Activated naive CD4-positive, alpha-beta T cell treated with anti-CD3 and anti-CD28 coated beads for 36 hours (primary cell): ENCODE measurements at regions not wholly inside any gene's neighbourhood (a gene's known extent, or its start where the extent isn't known, plus 50 kb on each side); places are given as distances from the start of the nearest gene placed in this dataset.

Source experiments
- CTCF ChIA-PET: fragments of 350-600 bp; sonication (Branson Sonifier 250); formaldehyde crosslinking; loops from one replicate; lab custom pipeline; 2021; ENCODE audit warnings: antibody characterized with exemption; lab: Charles Lee
- DNase-seq: peaks from one replicate; pipeline ENCODE4 v3.0.0-alpha.2; 2020
- H3K27ac Mint-ChIP-seq: one replicate; pipeline ENCODE4 v1.8.0; 2021; ENCODE audit warnings: mild to moderate bottlenecking, mixed read lengths
- H3K27me3 Mint-ChIP-seq: one replicate; pipeline ENCODE4 v1.8.0; 2021; ENCODE audit warnings: low read depth, mixed read lengths
- H3K36me3 Mint-ChIP-seq: one replicate; pipeline ENCODE4 v1.8.0; 2021; ENCODE audit warnings: low read depth, mixed read lengths
- H3K4me1 Mint-ChIP-seq: one replicate; pipeline ENCODE4 v1.8.0; 2021; ENCODE audit warnings: low read depth, mixed read lengths
- H3K4me3 Mint-ChIP-seq: one replicate; pipeline ENCODE4 v1.8.0; 2021; ENCODE audit warnings: mild to moderate bottlenecking, moderate library complexity, mixed read lengths
- H3K9me3 Mint-ChIP-seq: one replicate; pipeline ENCODE4 v1.8.0; 2021; ENCODE audit warnings: mixed read lengths
- intact Hi-C: fragments of 100-400 bp; cut with micrococcal nuclease; formaldehyde crosslinking; loops from one replicate; pipeline ENCODE4 v1.15.1; 2023

- Mint-ChIP-seq H3K27ac (no peak overlapping the region), H3K4me3 (no peak overlapping the region), H3K36me3 (peaks cover 1% of the 10 kb centered on the region), H3K9me3 (peaks cover 3% of the 10 kb centered on the region), H3K4me1 (no peaks in the 10 kb centered on the region), H3K27me3 (no peaks in the 10 kb centered on the region)
- CTCF ChIA-PET, result no interaction called here
- intact Hi-C loops, result no loop called here
- no peak for DNase-seq
Observed at GRCh38 chrX:39704590-39704989, 393.2 kb downstream of the BCOR start.

- no peak overlapping the region for H3K27ac Mint-ChIP-seq
- peaks cover 3% of the 10 kb centered on the region for H3K9me3 Mint-ChIP-seq
- no peaks in the 10 kb centered on the region for H3K27me3 Mint-ChIP-seq
- intact Hi-C loops, result no loop called here
- DNase-seq, result no peak
- CTCF ChIA-PET, result interaction anchor here (0.7 kb wide), 1 partner anchor 364 kb away, joined by 3 read pairs; no protein-coding TSS in a partner anchor
- H3K36me3 Mint-ChIP-seq, result peaks cover 1% of the 10 kb centered on the region
- H3K4me3 Mint-ChIP-seq, result no peak overlapping the region
- no peaks in the 10 kb centered on the region for H3K4me1 Mint-ChIP-seq
Observed at GRCh38 chrX:39705290-39705689, 392.5 kb downstream of the BCOR start.

GRCh38 chrX:39709364-39709763 is 388.4 kb downstream of the BCOR start:
- Mint-ChIP-seq H3K4me1 (no peaks in the 10 kb centered on the region), H3K27ac (no peak overlapping the region), H3K27me3 (no peaks in the 10 kb centered on the region), H3K9me3 (peaks cover 3% of the 10 kb centered on the region), H3K36me3 (peaks cover 1% of the 10 kb centered on the region), H3K4me3 (no peak overlapping the region)
- CTCF ChIA-PET, result no interaction called here
- DNase-seq, result no peak
- intact Hi-C loops, result no loop called here

GRCh38 chrX:39709812-39710211 is 387.9 kb downstream of the BCOR start:
- H3K9me3 Mint-ChIP-seq, result peaks cover 3% of the 10 kb centered on the region
- H3K4me3 Mint-ChIP-seq, result no peak overlapping the region
- peaks cover 1% of the 10 kb centered on the region for H3K36me3 Mint-ChIP-seq
- intact Hi-C loops, result no loop called here
- H3K27ac Mint-ChIP-seq, result no peak overlapping the region
- H3K4me1 Mint-ChIP-seq, result no peaks in the 10 kb centered on the region
- DNase-seq, result no peak
- CTCF ChIA-PET, result no interaction called here
- H3K27me3 Mint-ChIP-seq, result no peaks in the 10 kb centered on the region

- H3K27ac Mint-ChIP-seq, result no peak overlapping the region
- H3K4me1 Mint-ChIP-seq, result no peaks in the 10 kb centered on the region
- CTCF ChIA-PET, result no interaction called here
- DNase-seq, result no peak
- H3K4me3 Mint-ChIP-seq, result no peak overlapping the region
- H3K9me3 Mint-ChIP-seq, result peaks cover 3% of the 10 kb centered on the region
- peaks cover 1% of the 10 kb centered on the region for H3K36me3 Mint-ChIP-seq
- no peaks in the 10 kb centered on the region for H3K27me3 Mint-ChIP-seq
- intact Hi-C loops, result no loop called here
Observed at GRCh38 chrX:39710776-39711175, 387.0 kb downstream of the BCOR start.

GRCh38 chrX:39714471-39714870 is 383.3 kb downstream of the BCOR start:
- no peak overlapping the region for H3K27ac Mint-ChIP-seq
- no peaks in the 10 kb centered on the region for H3K36me3 Mint-ChIP-seq
- intact Hi-C loops, result no loop called here
- H3K4me1 Mint-ChIP-seq, result no peaks in the 10 kb centered on the region
- CTCF ChIA-PET, result no interaction called here
- H3K27me3 Mint-ChIP-seq, result no peaks in the 10 kb centered on the region
- DNase-seq, result no peak
- H3K4me3 Mint-ChIP-seq, result no peak overlapping the region
- peaks cover under 1% of the 10 kb centered on the region for H3K9me3 Mint-ChIP-seq

- intact Hi-C loops, result no loop called here
- H3K9me3 Mint-ChIP-seq, result no peaks in the 10 kb centered on the region
- CTCF ChIA-PET, result no interaction called here
- H3K27ac Mint-ChIP-seq, result no peak overlapping the region
- H3K27me3 Mint-ChIP-seq, result no peaks in the 10 kb centered on the region
- no peaks in the 10 kb centered on the region for H3K4me1 Mint-ChIP-seq
- H3K4me3 Mint-ChIP-seq, result no peak overlapping the region
- no peaks in the 10 kb centered on the region for H3K36me3 Mint-ChIP-seq
- DNase-seq, result no peak
Observed at GRCh38 chrX:39716401-39716800, 381.4 kb downstream of the BCOR start.

GRCh38 chrX:39716802-39717540 is 380.8 kb downstream of the BCOR start:
- no peaks in the 10 kb centered on the region for H3K36me3 Mint-ChIP-seq
- CTCF ChIA-PET, result no interaction called here
- intact Hi-C loops, result no loop called here
- H3K27ac Mint-ChIP-seq, result no peak overlapping the region
- no peaks in the 10 kb centered on the region for H3K9me3 Mint-ChIP-seq
- no peaks in the 10 kb centered on the region for H3K27me3 Mint-ChIP-seq
- DNase-seq, result no peak
- H3K4me3 Mint-ChIP-seq, result no peak overlapping the region
- H3K4me1 Mint-ChIP-seq, result no peaks in the 10 kb centered on the region

GRCh38 chrX:39718981-39719380 is 378.8 kb downstream of the BCOR start:
- CTCF ChIA-PET, result no interaction called here
- Mint-ChIP-seq H3K4me1 (no peaks in the 10 kb centered on the region), H3K4me3 (no peak overlapping the region), H3K36me3 (no peaks in the 10 kb centered on the region), H3K27me3 (no peaks in the 10 kb centered on the region), H3K9me3 (no peaks in the 10 kb centered on the region), H3K27ac (no peak overlapping the region)
- no peak for DNase-seq
- intact Hi-C loops, result no loop called here

GRCh38 chrX:39720945-39721344 is 376.8 kb downstream of the BCOR start:
- H3K4me3 Mint-ChIP-seq, result no peak overlapping the region
- CTCF ChIA-PET, result interaction anchor here (0.7 kb wide), 1 partner anchor 150 kb away, joined by 3 read pairs; no protein-coding TSS in a partner anchor
- no peak for DNase-seq
- no peaks in the 10 kb centered on the region for H3K9me3 Mint-ChIP-seq
- intact Hi-C loops, result no loop called here
- no peak overlapping the region for H3K27ac Mint-ChIP-seq
- no peaks in the 10 kb centered on the region for H3K36me3 Mint-ChIP-seq
- peaks cover 2% of the 10 kb centered on the region for H3K4me1 Mint-ChIP-seq
- H3K27me3 Mint-ChIP-seq, result no peaks in the 10 kb centered on the region

- DNase-seq, result no peak
- Mint-ChIP-seq H3K4me1 (peaks cover 2% of the 10 kb centered on the region), H3K36me3 (no peaks in the 10 kb centered on the region), H3K4me3 (no peak overlapping the region), H3K9me3 (no peaks in the 10 kb centered on the region), H3K27me3 (no peaks in the 10 kb centered on the region), H3K27ac (no peak overlapping the region)
- CTCF ChIA-PET, result no interaction called here
- intact Hi-C loops, result no loop called here
Observed at GRCh38 chrX:39721566-39722279, 376.0 kb downstream of the BCOR start.

GRCh38 chrX:39724544-39724943 is 373.2 kb downstream of the BCOR start:
- no peaks in the 10 kb centered on the region for H3K9me3 Mint-ChIP-seq
- no peak for DNase-seq
- no peaks in the 10 kb centered on the region for H3K36me3 Mint-ChIP-seq
- H3K27me3 Mint-ChIP-seq, result no peaks in the 10 kb centered on the region
- CTCF ChIA-PET, result no interaction called here
- intact Hi-C loops, result no loop called here
- H3K27ac Mint-ChIP-seq, result no peak overlapping the region
- no peak overlapping the region for H3K4me3 Mint-ChIP-seq
- peaks cover 2% of the 10 kb centered on the region for H3K4me1 Mint-ChIP-seq

GRCh38 chrX:39725114-39725513 is 372.6 kb downstream of the BCOR start:
- H3K9me3 Mint-ChIP-seq, result no peaks in the 10 kb centered on the region
- no peaks in the 10 kb centered on the region for H3K27me3 Mint-ChIP-seq
- H3K36me3 Mint-ChIP-seq, result no peaks in the 10 kb centered on the region
- DNase-seq, result no peak
- H3K4me1 Mint-ChIP-seq, result peaks cover 2% of the 10 kb centered on the region
- no peak overlapping the region for H3K4me3 Mint-ChIP-seq
- CTCF ChIA-PET, result interaction anchor here (0.7 kb wide), 1 partner anchor 94 kb away, joined by 3 read pairs; no protein-coding TSS in a partner anchor
- no peak overlapping the region for H3K27ac Mint-ChIP-seq
- intact Hi-C loops, result no loop called here
